Sciatic nerve (tissue), 2 donors: ENCODE measurements at regions not wholly inside any gene's neighbourhood (a gene's known extent, or its start where the extent isn't known, plus 50 kb on each side); places are given as distances from the start of the nearest gene placed in this dataset.
"Not testable (repeated sequence)": the region's sequence is repeated elsewhere in the genome, so short reads cannot be mapped to it uniquely, and the experiment has no call there.

Source experiments
- ATAC-seq: fragments of 200-7000 bp; cut with Tn5 transposase; one replicate; pipeline ENCODE4 v1.9.1; 2020; ENCODE audit warnings: mild to moderate bottlenecking, moderate library complexity
- DNase-seq: peaks from one replicate; pipeline ENCODE4 v3.0.0-alpha.2; 2020; ENCODE audit warnings: low spot score
- intact Hi-C: fragments of 100-400 bp; cut with DNase I; formaldehyde crosslinking; loops from one replicate; pipeline ENCODE4 v1.14.2; 2022
- donor health status: DM: no; HTN: no; CAD: no.
- donor health status: DM: no; HTN: no; CAD: no.

DNA sequence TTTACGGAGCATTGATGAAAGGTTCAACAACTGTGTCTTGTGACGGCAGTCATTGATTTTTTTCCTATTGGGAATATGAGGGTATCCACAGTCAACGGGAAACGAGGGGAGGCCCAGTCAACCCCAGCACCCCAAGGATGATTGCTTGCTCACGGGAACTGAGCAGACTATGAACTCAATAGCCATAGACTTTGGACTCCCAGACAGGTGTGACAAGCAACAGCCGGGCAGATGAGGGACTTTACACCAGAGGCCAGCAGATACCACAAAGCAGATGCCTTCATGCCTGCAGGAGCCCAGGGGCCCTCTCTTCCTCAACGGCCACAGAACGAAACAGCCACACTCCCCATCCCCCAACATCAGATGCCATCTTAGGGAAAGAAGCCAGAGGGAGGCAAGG is 80.3 kb upstream of the FLT1 start:
- DNase-seq: no peak
- intact Hi-C loops: no loop called here
- ATAC-seq: no peak

DNA sequence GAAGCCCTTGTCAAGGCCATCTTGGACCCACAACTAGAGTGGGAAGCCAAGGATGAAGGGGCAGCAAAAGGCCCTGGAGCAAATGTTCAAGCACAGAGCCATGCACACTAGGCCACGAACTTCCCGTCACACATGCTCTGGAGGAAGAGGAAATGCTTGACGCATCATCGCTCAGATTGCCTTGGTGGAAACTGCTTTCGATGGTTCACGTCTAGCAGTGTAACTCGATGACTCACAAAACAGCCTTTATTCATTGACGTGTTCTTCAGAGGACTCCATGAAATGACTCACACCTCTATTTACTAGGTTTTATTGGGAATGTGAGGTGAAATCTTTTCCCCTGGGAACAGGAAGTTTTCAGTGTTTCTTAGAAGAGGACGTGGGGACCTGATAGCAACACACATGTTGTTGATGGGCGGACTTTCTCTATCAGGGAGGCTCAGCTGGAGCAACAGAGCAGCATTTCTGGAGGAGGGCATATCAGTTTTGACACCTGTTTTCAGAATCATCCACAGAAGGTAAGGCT is 79.8 kb upstream of the FLT1 start:
- no peak for DNase-seq
- no peak for ATAC-seq
- intact Hi-C loops: no loop called here

DNA sequence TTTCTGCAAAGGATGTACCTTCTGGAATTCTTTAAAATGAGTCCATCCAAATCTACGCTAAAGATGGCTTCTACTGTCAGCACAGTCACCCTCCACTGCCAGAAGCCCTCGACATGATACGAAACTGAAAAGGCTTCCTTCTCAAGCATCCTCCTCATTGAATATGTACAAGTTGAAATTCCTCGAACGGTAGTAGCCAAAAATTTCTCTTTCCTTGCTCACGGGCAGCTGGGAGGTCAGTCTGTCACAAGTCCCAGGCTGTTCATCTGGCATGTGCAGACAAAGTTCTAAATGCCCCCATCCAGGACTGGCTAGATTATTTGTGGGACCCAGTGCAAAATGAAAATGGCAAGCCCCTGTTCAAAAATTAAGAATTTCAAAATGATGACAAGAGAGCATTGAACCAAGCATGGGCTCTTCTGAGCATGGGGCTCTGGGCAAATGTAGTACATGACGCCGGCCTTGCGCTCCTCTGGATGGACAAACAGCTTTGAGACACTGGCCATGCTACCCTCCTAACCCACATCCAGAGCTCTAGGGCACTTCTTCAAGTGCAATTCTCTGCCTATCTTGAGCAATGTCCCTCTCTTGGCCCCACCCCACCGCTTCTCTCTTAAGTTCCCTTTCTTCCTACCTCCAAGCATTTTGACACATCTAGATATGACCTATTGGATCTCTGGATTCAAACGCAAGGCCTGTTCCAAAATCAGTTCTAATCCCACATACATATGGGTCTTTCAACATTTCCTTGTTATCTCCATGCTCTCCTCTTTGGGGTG is 78.9 kb upstream of the FLT1 start:
- no peak for ATAC-seq

DNA sequence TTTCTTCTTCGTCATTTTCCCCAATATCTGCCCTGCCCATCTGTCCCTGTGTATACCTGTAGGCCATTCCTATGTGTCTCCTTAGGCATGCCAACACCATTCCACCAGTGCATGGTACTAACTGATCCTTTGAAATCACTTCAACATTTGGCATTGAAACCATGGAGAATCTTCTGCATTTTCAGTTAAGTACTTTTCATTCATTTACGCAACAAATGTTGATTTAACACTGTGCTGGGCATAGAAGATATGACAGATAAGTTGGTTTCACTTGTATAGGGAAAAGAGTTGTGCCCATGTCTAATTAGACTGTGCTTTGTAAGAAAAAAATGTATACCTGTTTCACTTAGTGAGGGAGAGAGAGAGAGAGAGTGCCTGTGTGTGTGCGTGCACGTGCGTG is 77.9 kb upstream of the FLT1 start:
- intact Hi-C loops: no loop called here
- no peak for ATAC-seq

More for the DNA sequence above, 78.9 kb upstream of the FLT1 start:
- intact Hi-C loops: no loop called here
- DNase-seq: no peak

DNA sequence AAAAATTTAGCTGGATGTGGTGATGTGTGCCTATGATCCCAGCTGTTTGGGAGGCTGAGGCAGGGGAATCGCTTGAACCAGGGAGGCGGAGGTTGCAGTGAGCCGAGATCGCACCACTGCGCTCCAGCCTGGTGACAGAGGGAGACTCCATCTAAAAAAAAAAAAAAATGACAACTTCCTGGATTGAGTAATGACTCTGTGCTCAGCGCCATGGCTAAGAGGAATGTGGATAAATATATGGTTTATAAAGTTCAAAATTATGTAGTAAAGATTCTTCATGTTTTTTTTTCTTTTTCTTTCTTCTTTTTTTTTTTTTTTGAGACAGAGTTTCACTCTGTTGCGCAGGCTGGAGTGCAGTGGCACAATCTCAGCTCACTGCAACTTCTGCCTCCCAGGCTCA is 75.4 kb upstream of the FLT1 start:
- ATAC-seq, DNase-seq, intact Hi-C loops: not testable (repeated sequence)

More for the DNA sequence above, 77.9 kb upstream of the FLT1 start:
- no peak for DNase-seq

DNA sequence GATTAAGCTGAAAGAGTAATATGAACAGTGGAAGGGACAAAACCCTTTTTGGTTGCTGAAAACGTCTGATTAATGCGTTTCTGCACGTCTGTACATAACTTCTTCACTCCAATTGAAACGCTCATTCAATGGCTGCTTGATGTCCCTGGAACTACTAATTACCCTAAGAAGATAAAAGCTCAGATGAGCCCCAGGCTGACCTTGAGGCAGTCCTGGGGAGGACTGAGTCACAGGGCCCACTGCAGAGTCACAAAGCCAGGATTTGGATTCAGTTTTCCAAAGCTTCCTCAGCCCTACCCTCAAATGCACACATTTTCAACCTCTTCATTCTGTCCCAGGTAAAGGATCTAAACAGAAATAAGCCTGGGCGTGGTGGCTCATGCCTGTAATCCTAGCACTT is 75.0 kb upstream of the FLT1 start:
- intact Hi-C loops: no loop called here
- DNase-seq (no peak), ATAC-seq (no peak)

DNA sequence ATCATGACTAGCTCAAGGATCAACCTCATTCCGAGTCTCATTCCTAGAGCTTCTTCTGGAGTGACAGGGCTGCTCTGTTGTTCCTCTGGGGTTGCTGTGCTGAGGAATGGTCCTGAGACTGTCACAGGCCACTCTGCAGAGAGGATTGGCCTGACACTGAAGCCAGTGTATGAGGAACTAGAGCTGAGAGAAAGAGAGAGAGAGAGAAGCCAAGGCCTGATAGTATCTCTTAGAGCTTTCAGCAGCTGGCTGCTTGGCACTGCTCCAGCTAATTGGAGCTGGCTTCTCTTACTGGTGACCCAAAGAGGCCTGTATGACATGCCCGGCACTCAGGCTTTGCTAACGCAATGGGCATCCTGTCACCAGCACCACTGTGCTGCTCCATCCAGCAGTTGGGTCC is 73.4 kb upstream of the FLT1 start:
- DNase-seq: peak; percentile 64
- intact Hi-C loops: no loop called here
- ATAC-seq: peak; percentile 48

DNA sequence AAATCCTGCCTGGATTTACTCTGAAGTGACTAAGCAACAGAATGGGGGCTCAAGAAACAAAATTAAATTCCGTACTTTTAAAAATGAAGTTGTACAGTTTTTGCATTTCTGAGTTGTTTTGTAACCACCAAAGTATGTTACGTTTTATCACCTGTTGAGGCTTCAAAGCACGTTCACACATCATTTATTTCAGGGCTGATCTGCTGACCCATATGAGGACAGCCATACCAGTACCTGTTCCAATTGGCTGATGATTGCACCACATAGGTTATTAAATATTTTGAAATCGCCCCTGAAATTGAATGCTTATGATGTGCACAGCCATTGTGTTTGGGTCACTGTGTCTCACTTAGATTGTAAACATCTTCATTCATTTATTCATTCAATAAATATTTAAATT is 72.0 kb upstream of the FLT1 start:
- ATAC-seq (no peak), DNase-seq (no peak)
- intact Hi-C loops: no loop called here

DNA sequence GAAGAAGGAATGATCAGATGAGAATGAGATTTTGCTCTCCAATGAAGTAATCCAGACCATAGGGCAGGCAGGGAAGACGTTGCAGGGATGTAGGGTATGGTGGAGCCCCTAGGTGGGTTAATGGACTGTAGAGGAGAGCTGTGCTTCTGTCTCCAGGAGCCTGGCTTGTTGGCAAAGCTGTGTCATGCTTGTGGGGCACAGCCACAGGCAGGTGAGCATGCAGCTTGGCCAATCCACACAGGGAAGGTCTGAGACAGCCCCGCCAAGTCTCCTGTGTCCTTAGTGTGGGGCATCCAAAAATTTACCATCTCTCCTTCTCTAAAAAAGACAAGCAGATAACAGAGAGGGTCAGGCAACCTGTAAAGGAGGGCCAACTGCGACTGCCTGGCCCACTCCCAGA is 71.4 kb upstream of the FLT1 start:
- intact Hi-C loops: no loop called here
- DNase-seq (no peak), ATAC-seq (no peak)

DNA sequence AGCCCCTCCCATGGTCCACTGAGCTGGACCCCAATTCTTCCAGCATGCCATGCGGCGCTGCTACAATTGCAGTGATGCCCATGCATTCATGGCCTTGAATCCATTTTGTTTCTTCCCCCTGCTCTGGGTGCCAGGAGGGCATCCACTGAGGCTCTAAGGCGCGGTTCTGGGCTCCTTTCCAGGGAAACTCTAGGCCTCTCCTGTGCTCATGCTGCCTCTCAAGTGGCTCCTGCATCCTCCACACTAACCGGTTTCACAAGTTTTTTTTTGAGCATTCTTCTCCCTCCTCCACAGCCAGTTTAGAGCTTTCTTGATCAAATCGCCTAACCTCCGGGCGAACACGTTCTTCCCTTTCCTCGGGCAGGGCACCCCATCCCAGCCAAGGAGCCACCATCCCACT is 69.1 kb upstream of the FLT1 start:
- no peak for DNase-seq
- intact Hi-C loops: no loop called here
- ATAC-seq: no peak

DNA sequence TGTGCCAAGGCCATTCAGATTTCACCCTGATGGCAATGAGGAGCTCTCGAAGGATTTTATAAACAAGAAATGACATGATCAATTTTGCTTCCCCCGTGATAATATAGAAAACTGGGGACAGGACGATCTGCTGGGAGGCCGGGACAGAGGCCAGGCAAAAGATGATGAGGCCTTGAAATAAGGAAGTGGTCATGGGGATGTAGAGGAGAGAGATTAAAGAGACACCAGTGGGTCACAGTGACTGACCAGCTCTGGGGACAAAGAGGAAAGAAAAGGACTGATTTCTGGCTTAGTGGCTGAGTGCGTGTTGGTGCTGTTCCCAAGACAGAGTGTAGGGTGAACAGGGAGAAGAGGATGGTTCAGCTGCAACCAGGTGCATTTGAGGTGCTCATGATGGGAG is 68.7 kb upstream of the FLT1 start:
- intact Hi-C loops: no loop called here
- DNase-seq (no peak), ATAC-seq (no peak)

DNA sequence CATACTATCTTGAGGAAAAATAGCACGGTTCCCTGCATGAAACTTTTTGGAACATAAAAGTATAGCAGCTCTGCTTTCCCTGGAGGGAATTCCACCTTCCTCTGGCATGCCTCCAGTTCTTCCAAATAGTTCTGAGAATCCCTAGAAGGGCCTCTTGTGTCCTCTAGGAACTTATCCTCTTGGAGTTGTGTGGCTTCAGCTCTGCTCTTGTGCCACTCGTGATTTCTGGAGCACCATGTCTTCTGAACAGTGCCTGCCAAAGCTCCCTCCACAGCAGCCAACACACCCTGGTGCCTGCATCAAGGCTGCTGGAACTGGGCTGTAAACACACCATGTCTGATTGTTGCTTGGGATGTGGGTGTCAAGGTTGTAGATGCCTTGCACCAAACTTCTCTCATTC is 65.7 kb upstream of the FLT1 start:
- DNase-seq (no peak), ATAC-seq (no peak)
- intact Hi-C loops: no loop called here

DNA sequence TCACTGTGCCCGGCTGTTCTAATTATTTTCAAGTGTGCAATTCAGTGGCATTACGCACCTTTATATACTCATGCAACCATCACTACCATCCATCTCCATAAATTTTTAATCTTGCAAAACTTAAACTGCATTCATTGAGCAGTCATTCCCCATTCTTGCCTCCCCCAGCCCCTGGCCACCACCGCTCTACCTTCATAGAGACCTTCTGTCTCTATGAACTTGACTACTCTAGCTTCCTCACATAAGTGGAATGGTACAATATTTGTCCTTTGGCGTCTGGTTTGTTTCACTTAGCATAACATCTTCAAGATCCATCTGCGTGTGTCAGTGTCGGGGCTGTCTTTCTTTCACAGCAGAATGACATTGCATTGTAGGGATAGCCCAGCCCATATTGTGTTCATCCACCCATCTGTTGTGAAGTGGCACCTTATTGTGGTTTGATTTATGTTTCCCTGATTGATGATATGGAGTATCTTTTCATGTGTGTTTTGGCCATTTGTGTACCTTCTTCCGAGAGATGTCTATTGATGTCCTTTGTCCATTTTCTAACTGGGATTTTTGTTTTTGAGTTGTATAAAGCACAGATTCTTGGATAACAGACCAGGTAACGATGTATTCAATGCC is 64.8 kb upstream of the FLT1 start:
- DNase-seq: no peak
- intact Hi-C loops: no loop called here
- ATAC-seq: no peak

DNA sequence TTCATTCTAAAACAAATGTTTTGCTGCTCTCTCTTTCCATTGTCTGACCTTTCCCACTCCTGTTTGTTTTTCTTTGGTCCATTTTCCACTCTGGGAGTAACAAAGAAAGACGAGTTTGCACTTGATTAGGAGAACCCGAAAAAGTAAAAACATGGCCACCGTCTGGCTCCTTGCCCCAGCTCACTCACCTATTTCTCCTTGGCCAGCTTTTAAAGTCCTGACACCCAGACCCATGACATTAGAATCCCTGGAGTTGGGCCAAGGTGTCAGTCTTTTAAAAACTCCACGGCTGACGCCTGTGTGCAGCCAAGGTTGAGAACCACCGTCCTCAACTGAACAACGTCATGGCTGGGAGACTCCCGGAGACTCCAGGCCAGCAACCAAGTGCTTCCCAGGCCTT is 63.6 kb upstream of the FLT1 start:
- DNase-seq: no peak
- peak; percentile 15 for ATAC-seq
- intact Hi-C loops: no loop called here

DNA sequence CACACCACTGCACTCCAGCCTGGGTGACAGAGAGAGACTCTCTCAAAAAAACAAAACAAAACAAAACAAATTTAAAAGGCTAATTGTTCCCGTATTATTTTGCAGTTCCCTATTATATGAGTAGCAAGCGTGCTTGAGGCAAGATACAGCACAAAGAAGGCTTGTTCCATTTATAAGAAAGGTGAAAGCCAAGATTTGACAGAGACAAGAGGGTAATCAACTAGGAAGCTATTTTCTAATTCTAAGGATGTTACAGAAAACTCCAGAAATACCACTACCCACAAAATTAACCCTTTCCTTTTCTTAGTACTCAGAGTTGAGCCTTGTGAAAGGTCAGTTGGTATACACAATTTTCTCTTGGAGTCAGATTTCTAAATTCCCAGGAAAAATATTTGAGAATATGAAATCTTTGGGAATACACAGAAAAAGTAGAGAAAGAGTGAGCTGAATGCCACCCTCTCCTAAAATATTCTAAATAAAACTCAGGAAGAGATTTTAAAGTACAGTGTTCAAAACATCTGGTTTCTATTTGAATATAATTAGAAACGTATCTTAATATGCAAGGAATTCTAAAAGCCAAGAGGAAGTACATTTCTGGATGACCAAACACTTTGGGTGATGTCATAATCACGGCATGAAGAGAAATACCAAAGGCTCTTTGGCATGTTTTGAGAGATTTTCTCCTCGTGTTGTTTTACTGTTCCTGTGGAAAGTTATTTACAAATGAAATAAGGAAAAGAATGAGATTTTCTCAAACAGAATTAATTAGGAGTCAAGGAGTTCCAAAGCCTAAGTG is 63.0 kb upstream of the FLT1 start:
- ATAC-seq (no peak), DNase-seq (no peak)
- intact Hi-C loops: no loop called here

DNA sequence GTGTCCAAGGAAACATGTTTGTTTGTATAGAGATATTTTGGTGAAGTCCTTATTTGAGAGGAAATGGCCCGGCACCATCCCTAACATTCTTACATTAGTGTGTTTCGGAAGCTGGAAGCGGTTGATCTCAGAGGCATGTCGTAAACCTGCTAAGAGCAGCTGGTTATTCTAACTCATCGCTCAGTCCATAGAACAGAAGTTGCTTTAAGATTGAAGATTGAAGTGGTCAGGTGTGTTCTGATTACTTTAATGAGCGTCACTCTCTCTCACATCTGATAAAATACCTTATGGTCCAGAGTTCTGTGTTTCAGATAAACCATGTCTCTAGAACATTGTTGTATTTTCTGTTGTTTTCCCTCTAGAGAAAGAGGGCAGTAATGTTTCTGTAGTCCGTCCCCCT is 60.2 kb upstream of the FLT1 start:
- ATAC-seq: no peak
- no peak for DNase-seq
- intact Hi-C loops: no loop called here

DNA sequence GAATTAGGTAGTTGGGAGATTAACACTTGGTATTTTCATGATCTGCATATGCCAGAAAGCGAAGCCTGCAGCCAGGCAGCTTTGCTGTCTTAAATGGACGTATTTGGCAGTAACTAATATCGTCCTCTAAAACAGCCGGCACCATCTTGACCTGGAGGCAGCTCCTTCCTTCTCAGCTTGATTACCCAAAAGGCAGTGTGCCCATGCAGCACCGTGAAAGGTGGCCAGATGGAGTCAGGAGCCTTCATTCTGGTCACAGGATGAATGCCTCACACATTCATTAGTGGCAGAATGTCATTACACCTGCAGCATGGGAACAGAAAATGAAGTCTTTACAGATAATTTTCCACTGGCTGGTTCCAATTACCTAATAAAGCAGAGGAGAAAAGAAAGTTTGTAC is 59.0 kb upstream of the FLT1 start:
- DNase-seq (no peak), ATAC-seq (no peak)
- intact Hi-C loops: no loop called here

DNA sequence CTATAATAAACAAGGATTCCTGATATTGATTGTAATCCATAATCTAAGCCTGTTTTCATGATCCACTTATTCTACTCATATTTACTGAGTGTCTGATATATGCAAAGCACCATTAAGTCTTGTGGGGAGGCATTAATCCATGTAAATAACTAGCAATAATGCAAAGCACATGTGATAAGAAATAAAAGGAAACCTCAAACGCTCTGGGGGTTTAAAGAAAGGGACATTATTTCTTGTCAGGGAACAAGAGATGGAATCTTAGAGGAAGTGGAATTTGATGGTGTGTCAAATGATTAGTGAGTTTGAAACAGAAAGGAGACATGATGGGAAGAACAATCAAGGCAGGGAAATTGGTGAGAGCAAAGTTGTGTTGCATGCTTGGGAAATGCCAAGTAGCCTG is 57.4 kb upstream of the FLT1 start:
- intact Hi-C loops: no loop called here
- no peak for ATAC-seq

DNA sequence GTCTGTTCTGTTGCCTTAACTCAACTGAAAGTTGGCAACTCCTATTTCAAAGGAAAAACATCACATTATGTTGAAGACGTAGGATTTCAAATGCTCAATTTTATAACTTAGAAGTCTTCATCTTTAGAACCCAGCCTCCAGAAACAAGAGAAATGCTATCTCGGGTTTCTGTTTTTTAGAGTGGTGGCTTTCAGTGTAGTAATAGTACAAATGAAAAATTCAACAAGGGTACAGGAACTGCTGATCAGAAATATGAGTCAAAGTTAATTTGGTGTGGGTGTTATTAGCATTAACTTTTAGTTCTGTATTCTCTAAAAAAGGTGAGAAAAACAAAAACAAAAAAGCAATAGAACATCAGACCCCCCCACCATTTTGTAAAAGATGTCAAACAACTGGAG is 56.6 kb upstream of the FLT1 start:
- intact Hi-C loops: no loop called here
- no peak for ATAC-seq
- no peak for DNase-seq

More for the DNA sequence above, 57.4 kb upstream of the FLT1 start:
- no peak for DNase-seq
